ENCODE measurements at regions not wholly inside any gene's neighbourhood (a gene's known extent, or its start where the extent isn't known, plus 50 kb on each side); places are given as distances from the start of the nearest gene placed in this dataset.

DNA sequence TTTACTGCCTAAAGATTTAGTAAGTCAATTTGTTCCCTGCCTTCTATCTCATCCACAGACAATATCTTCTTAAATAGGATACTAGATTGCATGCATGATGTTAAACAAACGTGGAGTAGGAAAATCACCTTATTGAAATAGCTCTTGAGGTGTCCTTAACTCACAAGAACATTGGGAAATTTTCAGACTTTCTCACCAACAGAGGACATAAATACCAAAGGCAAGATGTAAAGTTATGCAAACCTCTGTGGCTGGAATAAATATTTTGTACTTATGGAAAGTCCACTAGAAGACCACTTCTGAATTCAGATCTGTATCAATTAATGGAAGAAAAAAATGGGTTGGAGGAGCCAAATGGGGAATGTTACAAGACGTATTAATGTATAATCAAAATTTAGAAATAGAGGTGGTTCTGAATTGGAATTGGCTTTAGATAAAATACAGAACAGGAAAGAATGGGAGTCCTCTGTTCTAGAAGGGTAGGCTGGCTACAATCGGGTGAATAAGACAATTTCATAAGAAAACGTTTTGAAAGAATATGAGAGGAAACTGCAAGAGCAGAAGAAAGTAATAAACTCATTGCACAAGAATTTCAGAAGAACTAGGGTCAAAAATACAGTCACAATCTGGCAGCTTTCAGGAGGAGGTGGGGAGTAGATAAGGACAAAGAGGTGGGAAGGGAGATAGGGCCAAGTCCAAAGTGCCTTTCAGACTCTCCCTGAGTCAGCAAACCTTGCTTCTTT is 69.3 kb upstream of the FN1 start (continued):
- peak; percentile 97 for TF ChIP-seq MAFK (conservative IDR thresholded peaks at IDR 0.05 in 1 of 2, IDR thresholded peaks at IDR 0.05 in 1 of 2; ENCODE audit: low read length in 2 of 2)

DNA sequence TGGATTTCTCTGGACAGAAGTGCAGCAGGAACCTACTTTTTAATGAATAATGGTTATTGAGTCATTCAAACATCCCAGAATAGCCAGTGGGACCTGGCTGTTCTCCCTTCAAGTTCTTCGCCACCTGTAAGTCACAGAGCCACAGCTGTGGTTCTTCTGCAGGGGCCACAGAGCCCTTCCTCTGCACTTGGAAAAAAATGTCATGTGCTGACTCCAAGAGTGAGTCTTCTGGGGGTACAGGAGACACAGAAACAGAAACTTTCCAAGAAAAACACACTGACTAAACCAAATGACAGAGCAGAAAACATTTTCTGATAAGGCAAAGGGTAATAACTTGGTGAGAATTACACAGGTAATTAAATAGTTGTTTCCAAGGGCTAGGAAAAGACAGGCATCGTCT is 68.7 kb upstream of the FN1 start:
- 94% methylated on average over 2 of the region's 2 CpGs for WGBS (ENCODE audit: low lambda C conversion rate)
- no peak for ATAC-seq
- Histone ChIP-seq H3K9me3 (ENCODE audit: low read length) (no peaks in the 10 kb centered on the region), H3K79me2 (ENCODE audit: insufficient read depth, low read length) (no peaks in the 10 kb centered on the region), H3K4me2 (ENCODE audit: low read depth, low read length) (no peak overlapping the region), H2AFZ (ENCODE audit: low read length) (peak overlapping the region; percentile 6), H3K4me1 (ENCODE audit: insufficient read depth, low read length) (peaks cover 50% of the 10 kb centered on the region), H3K9ac (ENCODE audit: insufficient read depth, low read depth, low read length) (no peak overlapping the region), H3K36me3 (replicated peaks in 1 of 2; ENCODE audit: control insufficient read depth in 1 of 2, insufficient read depth in 2 of 2, low read length in 2 of 2) (no peaks in the 10 kb centered on the region), H3K27ac (ENCODE audit: extremely low read length, insufficient read depth, low read length) (no peak overlapping the region), H3K27me3 (ENCODE audit: control insufficient read depth in 1 of 2, insufficient read depth in 2 of 2, low read length in 2 of 2) (no peaks in the 10 kb centered on the region), H4K20me1 (ENCODE audit: insufficient read depth, low read length) (no peaks in the 10 kb centered on the region), H3K4me3 (replicated peaks in 1 of 3; ENCODE audit: insufficient read depth in 1 of 3, low read depth in 2 of 3, low read length in 3 of 3) (no peak overlapping the region)
- ChIA-PET CTCF (ENCODE audit: low intra/inter-chr PET ratio, low total read pairs) (no interaction called here), POLR2A (no interaction called here)
- no peak for FAIRE-seq
- in situ Hi-C loops (cut with HindIII; ENCODE audit: extremely low pct_ligation_motif_present, low pct_unique_long_range_greater_than_20kb) (no loop called here), intact Hi-C loops (cut with micrococcal nuclease; ENCODE audit: unreplicated experiment) (no loop called here)
- BruUV-seq (replicated peaks): no TSS peak
- TF ChIP-seq, protein P1, sequence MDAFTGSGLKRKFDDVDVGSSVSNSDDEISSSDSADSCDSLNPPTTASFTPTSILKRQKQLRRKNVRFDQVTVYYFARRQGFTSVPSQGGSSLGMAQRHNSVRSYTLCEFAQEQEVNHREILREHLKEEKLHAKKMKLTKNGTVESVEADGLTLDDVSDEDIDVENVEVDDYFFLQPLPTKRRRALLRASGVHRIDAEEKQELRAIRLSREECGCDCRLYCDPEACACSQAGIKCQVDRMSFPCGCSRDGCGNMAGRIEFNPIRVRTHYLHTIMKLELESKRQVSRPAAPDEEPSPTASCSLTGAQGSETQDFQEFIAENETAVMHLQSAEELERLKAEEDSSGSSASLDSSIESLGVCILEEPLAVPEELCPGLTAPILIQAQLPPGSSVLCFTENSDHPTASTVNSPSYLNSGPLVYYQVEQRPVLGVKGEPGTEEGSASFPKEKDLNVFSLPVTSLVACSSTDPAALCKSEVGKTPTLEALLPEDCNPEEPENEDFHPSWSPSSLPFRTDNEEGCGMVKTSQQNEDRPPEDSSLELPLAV (CRISPR knock-in tag; conservative IDR thresholded peaks at IDR 0.05; ENCODE audit: low read depth): no peak
- no peak for TF ChIP-seq ZNF33A (CRISPR knock-in tag; IDR thresholded peaks at IDR 0.05; ENCODE audit: borderline replicate concordance)
- TF ChIP-seq, protein P2, sequence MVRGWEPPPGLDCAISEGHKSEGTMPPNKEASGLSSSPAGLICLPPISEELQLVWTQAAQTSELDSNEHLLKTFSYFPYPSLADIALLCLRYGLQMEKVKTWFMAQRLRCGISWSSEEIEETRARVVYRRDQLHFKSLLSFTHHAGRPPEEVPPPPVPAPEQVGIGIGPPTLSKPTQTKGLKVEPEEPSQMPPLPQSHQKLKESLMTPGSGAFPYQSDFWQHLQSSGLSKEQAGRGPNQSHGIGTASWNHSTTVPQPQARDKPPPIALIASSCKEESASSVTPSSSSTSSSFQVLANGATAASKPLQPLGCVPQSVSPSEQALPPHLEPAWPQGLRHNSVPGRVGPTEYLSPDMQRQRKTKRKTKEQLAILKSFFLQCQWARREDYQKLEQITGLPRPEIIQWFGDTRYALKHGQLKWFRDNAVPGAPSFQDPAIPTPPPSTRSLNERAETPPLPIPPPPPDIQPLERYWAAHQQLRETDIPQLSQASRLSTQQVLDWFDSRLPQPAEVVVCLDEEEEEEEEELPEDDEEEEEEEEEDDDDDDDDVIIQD (CRISPR knock-in tag; IDR thresholded peaks at IDR 0.05; ENCODE audit: low read depth): no peak
- no peak for TF ChIP-seq ZNF333 (CRISPR knock-in tag; IDR thresholded peaks at IDR 0.05; ENCODE audit: borderline replicate concordance)
- no peak for TF ChIP-seq ZNF737 (CRISPR knock-in tag; IDR thresholded peaks at IDR 0.05; ENCODE audit: borderline replicate concordance)
- TF ChIP-seq, protein P3, sequence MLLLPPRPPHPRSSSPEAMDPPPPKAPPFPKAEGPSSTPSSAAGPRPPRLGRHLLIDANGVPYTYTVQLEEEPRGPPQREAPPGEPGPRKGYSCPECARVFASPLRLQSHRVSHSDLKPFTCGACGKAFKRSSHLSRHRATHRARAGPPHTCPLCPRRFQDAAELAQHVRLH (CRISPR knock-in tag; IDR thresholded peaks at IDR 0.05; ENCODE audit: borderline replicate concordance, low read depth): no peak
- TF ChIP-seq ZNF234 (CRISPR knock-in tag; conservative IDR thresholded peaks at IDR 0.05): no peak
- TF ChIP-seq MIXL1 (CRISPR knock-in tag; IDR thresholded peaks at IDR 0.05): no peak
- DNase-seq (ENCODE audit: low spot score): no peak

All from HepG2 (cell line).